ENCODE measurements at regions not wholly inside any gene's neighbourhood (a gene's known extent, or its start where the extent isn't known, plus 50 kb on each side); places are given as distances from the start of the nearest gene placed in this dataset.
"Not testable (repeated sequence)": the region's sequence is repeated elsewhere in the genome, so short reads cannot be mapped to it uniquely, and the experiment has no call there.

GRCh38 chr12:72865921-72866320 is 593.8 kb downstream of the TRHDE start:
- WGBS = 85% methylated on average over 2 of the region's 2 CpGs
- intact Hi-C loops (cut with DNase I) = no loop called here

GRCh38 chr12:72869024-72869423 is 596.9 kb downstream of the TRHDE start:
- Histone ChIP-seq H3K4me1 (ENCODE audit: control insufficient read depth, insufficient read depth, low read length) (no peaks in the 10 kb centered on the region), H3K4me3 (ENCODE audit: low read length) (no peak overlapping the region), H3K9me3 (ENCODE audit: control insufficient read depth, low read length) (no peaks in the 10 kb centered on the region), H3K27me3 (ENCODE audit: control insufficient read depth, insufficient read depth) (no peaks in the 10 kb centered on the region), H3K27ac (ENCODE audit: low read length) (no peak overlapping the region)
- intact Hi-C loops (cut with DNase I) = no loop called here
- ATAC-seq (no peak), DNase-seq (no peak)
- 61% methylated on average over 6 of the region's 6 CpGs for WGBS

More at GRCh38 chr12:72865921-72866320, 593.8 kb downstream of the TRHDE start:
- Histone ChIP-seq H3K4me3 (ENCODE audit: low read length) (no peak overlapping the region), H3K9me3 (ENCODE audit: control insufficient read depth, low read length) (no peaks in the 10 kb centered on the region), H3K4me1 (ENCODE audit: control insufficient read depth, insufficient read depth, low read length) (no peaks in the 10 kb centered on the region), H3K27me3 (ENCODE audit: control insufficient read depth, insufficient read depth) (no peaks in the 10 kb centered on the region), H3K27ac (ENCODE audit: low read length) (no peak overlapping the region)
- no peak for ATAC-seq
- DNase-seq = no peak

DNA sequence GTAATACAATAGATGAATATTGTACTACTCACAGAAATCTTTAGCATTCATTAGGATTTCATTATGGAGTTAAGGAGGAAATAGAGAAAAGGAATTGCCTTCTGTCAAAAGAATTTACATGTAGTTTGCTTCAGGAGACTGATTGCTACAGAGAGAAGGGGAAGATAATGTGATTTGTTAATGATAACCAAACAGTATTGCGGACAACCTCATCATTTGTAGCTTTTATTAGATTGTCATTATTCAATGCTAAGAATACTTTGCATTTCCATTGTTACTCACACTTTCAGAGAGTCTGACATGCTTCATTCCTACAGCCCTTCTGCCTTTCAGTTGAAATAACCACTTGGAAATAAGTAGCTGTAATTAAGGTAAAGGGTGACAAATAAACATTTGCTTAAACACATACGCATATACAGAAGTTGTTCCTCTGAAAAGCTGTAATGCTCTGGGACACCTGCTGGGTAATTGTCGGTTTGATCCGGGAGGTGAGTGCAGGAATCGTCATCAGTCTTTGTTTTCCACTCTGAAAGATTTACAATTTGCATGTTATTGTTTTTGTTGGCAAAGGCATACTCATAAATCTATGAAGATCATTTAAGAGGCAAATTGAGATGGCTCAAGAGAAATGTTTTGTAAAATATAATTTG is 600.2 kb downstream of the TRHDE start:
- no peak overlapping the region for H3K4me3 ChIP-seq (ENCODE audit: low read length)
- intact Hi-C loops (cut with DNase I) = no loop called here
- no peak for DNase-seq
- H3K9me3 ChIP-seq (ENCODE audit: control insufficient read depth, low read length) = no peaks in the 10 kb centered on the region
- H3K4me1 ChIP-seq (ENCODE audit: control insufficient read depth, insufficient read depth, low read length) = no peaks in the 10 kb centered on the region
- ATAC-seq = no peak
- no peak overlapping the region for H3K27ac ChIP-seq (ENCODE audit: low read length)
- H3K27me3 ChIP-seq (ENCODE audit: control insufficient read depth, insufficient read depth) = no peaks in the 10 kb centered on the region
- 59% methylated on average over 5 of the region's 5 CpGs for WGBS

- 77% methylated on average over 7 of the region's 7 CpGs for WGBS
- DNase-seq (no peak), ATAC-seq (no peak)
- Histone ChIP-seq H3K9me3 (ENCODE audit: control insufficient read depth, low read length) (no peaks in the 10 kb centered on the region), H3K4me3 (ENCODE audit: low read length) (no peak overlapping the region), H3K27me3 (ENCODE audit: control insufficient read depth, insufficient read depth) (no peaks in the 10 kb centered on the region), H3K27ac (ENCODE audit: low read length) (no peak overlapping the region), H3K4me1 (ENCODE audit: control insufficient read depth, insufficient read depth, low read length) (no peaks in the 10 kb centered on the region)
- intact Hi-C loops (cut with DNase I) = no loop called here
Measured at GRCh38 chr12:72872996-72873395, 600.8 kb downstream of the TRHDE start.

DNA sequence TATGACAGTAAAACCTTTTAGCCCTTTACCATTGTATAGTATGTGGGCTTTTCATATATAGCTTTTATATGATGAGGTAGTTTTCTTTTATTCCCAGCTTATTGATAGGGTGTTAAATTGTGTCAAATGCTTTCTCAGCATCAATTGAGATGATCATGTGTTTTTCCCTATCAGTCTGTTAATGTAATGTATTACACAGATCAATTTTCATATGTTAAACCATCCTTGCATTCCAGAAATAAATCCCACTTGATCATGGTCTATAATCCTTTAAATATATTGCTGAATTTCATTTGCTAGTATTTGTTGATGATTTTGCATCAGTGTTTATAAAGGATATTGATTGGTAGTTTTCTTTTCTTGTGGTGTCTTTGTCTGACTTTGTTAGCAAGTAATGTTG is 603.9 kb downstream of the TRHDE start:
- H3K27ac ChIP-seq (ENCODE audit: low read length) = no peak overlapping the region
- ATAC-seq (no peak), DNase-seq (no peak)
- H3K9me3 ChIP-seq (ENCODE audit: control insufficient read depth, low read length) = no peaks in the 10 kb centered on the region
- no peaks in the 10 kb centered on the region for H3K27me3 ChIP-seq (ENCODE audit: control insufficient read depth, insufficient read depth)
- H3K4me1 ChIP-seq (ENCODE audit: control insufficient read depth, insufficient read depth, low read length) = no peaks in the 10 kb centered on the region
- H3K4me3 ChIP-seq (ENCODE audit: low read length) = no peak overlapping the region
- intact Hi-C loops (cut with DNase I) = no loop called here

GRCh38 chr12:72888693-72889092 is 616.5 kb downstream of the TRHDE start:
- intact Hi-C loops (cut with DNase I) = no loop called here
- no peaks in the 10 kb centered on the region for H3K9me3 ChIP-seq (ENCODE audit: control insufficient read depth, low read length)
- H3K27ac ChIP-seq (ENCODE audit: low read length) = no peak overlapping the region
- ATAC-seq = no peak
- no peak for DNase-seq
- H3K27me3 ChIP-seq (ENCODE audit: control insufficient read depth, insufficient read depth) = no peaks in the 10 kb centered on the region
- no peak overlapping the region for H3K4me3 ChIP-seq (ENCODE audit: low read length)
- WGBS = 16% methylated on average over 1 of the region's 1 CpG
- H3K4me1 ChIP-seq (ENCODE audit: control insufficient read depth, insufficient read depth, low read length) = no peaks in the 10 kb centered on the region

DNA sequence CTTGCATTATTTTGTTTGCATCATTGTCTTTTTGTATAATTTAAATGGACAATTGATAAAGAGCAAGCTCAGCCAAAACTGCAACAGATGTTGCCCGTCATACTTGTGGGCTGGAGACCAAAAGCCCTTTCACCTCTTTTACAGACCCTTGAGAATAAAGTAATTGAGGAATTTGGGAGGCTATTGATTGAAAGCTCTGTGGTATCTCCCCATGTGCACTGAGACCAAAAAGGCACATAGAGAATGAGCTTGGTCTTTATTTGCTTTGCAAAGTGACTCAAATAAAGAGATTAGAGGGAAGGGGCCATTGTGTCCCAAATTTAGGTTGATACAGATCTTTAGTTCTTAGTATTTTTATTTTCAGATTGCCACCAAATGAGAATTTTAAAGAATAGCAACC is 617.6 kb downstream of the TRHDE start:
- Histone ChIP-seq H3K27ac (ENCODE audit: low read length) (no peak overlapping the region), H3K4me1 (ENCODE audit: control insufficient read depth, insufficient read depth, low read length) (no peaks in the 10 kb centered on the region), H3K4me3 (ENCODE audit: low read length) (no peak overlapping the region), H3K9me3 (ENCODE audit: control insufficient read depth, low read length) (no peaks in the 10 kb centered on the region), H3K27me3 (ENCODE audit: control insufficient read depth, insufficient read depth) (no peaks in the 10 kb centered on the region)
- intact Hi-C loops (cut with DNase I) = no loop called here
- no peak for ATAC-seq
- 46% methylated on average over 1 of the region's 1 CpG for WGBS
- no peak for DNase-seq

GRCh38 chr12:72901685-72902084 is 629.5 kb downstream of the TRHDE start:
- no peaks in the 10 kb centered on the region for H3K27me3 ChIP-seq (ENCODE audit: control insufficient read depth, insufficient read depth)
- ATAC-seq = no peak
- no peaks in the 10 kb centered on the region for H3K9me3 ChIP-seq (ENCODE audit: control insufficient read depth, low read length)
- H3K4me1 ChIP-seq (ENCODE audit: control insufficient read depth, insufficient read depth, low read length) = no peaks in the 10 kb centered on the region
- WGBS = 82% methylated on average over 1 of the region's 1 CpG
- intact Hi-C loops (cut with DNase I) = no loop called here
- no peak for DNase-seq
- no peak overlapping the region for H3K4me3 ChIP-seq (ENCODE audit: low read length)
- H3K27ac ChIP-seq (ENCODE audit: low read length) = no peak overlapping the region

GRCh38 chr12:72925716-72926115 is 653.5 kb downstream of the TRHDE start:
- Histone ChIP-seq H3K4me1 (ENCODE audit: control insufficient read depth, insufficient read depth, low read length) (no peaks in the 10 kb centered on the region), H3K4me3 (ENCODE audit: low read length) (no peak overlapping the region), H3K27me3 (ENCODE audit: control insufficient read depth, insufficient read depth) (no peaks in the 10 kb centered on the region), H3K9me3 (ENCODE audit: control insufficient read depth, low read length) (no peaks in the 10 kb centered on the region), H3K27ac (ENCODE audit: low read length) (no peak overlapping the region)
- DNase-seq = no peak
- intact Hi-C loops (cut with DNase I) = no loop called here
- no peak for ATAC-seq
- WGBS = 76% methylated on average over 2 of the region's 2 CpGs

- H3K4me1 ChIP-seq (ENCODE audit: control insufficient read depth, insufficient read depth, low read length); DNase-seq; ATAC-seq; H3K4me3 ChIP-seq (ENCODE audit: low read length); H3K9me3 ChIP-seq (ENCODE audit: control insufficient read depth, low read length); H3K27ac ChIP-seq (ENCODE audit: low read length); intact Hi-C loops (cut with DNase I); H3K27me3 ChIP-seq (ENCODE audit: control insufficient read depth, insufficient read depth): not testable (repeated sequence)
- WGBS = 85% methylated on average over 7 of the region's 7 CpGs
Measured at GRCh38 chr12:72931838-72932237, 659.7 kb downstream of the TRHDE start.

GRCh38 chr12:72937486-72937885 is 665.3 kb downstream of the TRHDE start:
- intact Hi-C loops (cut with DNase I) = no loop called here
- no peaks in the 10 kb centered on the region for H3K9me3 ChIP-seq (ENCODE audit: control insufficient read depth, low read length)
- H3K4me3 ChIP-seq (ENCODE audit: low read length) = no peak overlapping the region
- ATAC-seq (no peak), DNase-seq (no peak)
- no peaks in the 10 kb centered on the region for H3K27me3 ChIP-seq (ENCODE audit: control insufficient read depth, insufficient read depth)
- no peak overlapping the region for H3K27ac ChIP-seq (ENCODE audit: low read length)
- WGBS = 77% methylated on average over 1 of the region's 1 CpG
- H3K4me1 ChIP-seq (ENCODE audit: control insufficient read depth, insufficient read depth, low read length) = no peaks in the 10 kb centered on the region

DNA sequence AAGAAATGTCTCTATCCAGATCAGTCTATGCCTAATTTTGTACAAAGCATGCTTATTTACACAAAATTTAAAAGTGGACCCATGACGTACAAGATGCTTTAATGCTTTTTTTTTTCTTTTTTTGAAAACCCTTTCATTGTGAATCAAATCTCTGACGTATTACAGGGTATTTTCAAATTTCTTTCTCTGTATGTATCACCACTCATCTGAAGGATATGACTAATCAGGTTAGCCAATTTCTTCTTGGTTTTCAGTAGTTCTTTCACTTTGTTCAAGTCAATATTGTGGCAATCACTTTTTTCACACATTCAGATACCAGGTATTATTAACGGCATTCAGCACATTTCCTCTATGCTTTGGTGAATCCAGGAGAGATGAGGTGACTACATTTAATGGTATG is 685.3 kb downstream of the TRHDE start:
- Histone ChIP-seq H3K4me3 (ENCODE audit: low read length) (no peak overlapping the region), H3K27ac (ENCODE audit: low read length) (no peak overlapping the region), H3K9me3 (ENCODE audit: control insufficient read depth, low read length) (no peaks in the 10 kb centered on the region), H3K27me3 (ENCODE audit: control insufficient read depth, insufficient read depth) (no peaks in the 10 kb centered on the region), H3K4me1 (ENCODE audit: control insufficient read depth, insufficient read depth, low read length) (no peaks in the 10 kb centered on the region)
- intact Hi-C loops (cut with DNase I) = no loop called here
- ATAC-seq (no peak), DNase-seq (no peak)
- 74% methylated on average over 3 of the region's 3 CpGs for WGBS
